ENCODE measurements at regions not wholly inside any gene's neighbourhood (a gene's known extent, or its start where the extent isn't known, plus 50 kb on each side); places are given as distances from the start of the nearest gene placed in this dataset.

DNA sequence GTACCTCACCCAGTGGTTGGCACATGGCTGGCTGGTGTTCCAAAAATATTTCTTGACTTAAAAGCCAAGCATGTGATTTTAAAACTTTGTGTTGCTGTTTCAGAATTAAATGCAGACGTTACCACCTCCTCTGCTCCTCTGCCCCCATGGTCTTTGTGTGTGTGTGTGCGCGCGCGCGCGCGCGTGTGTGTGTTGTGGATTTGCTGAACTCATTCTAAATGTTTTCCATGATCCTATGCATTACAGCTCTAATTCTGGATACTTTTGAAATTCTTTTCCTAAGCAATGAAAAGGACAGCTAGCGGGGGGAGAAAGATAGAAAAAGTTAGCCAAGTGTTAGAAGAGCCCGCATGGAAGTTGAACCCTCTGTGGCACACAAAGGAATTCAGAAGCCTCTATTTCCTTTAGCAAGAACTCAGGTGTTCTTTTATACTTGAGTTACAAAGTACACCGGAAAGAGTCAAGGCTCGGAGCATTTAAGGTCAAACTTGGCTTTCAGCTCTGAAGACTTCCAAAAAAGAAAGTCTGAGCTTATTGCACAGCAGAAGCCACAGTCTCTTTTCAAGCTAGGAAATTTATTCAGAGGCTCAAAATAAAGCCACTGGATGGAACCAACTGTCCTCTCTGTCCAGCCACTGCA is 350.5 kb upstream of the TBL1XR1 start:
- Mint-ChIP-seq H3K4me3 (ENCODE audit: unreplicated experiment) (no peak overlapping the region), H3K36me3 (ENCODE audit: insufficient read depth, unreplicated experiment) (no peaks in the 10 kb centered on the region), H3K9me3 (ENCODE audit: unreplicated experiment) (no peaks in the 10 kb centered on the region), H3K27me3 (ENCODE audit: insufficient read depth, unreplicated experiment) (no peaks in the 10 kb centered on the region), H3K4me1 (ENCODE audit: low read depth, unreplicated experiment) (no peaks in the 10 kb centered on the region), H3K27ac (ENCODE audit: unreplicated experiment) (no peak overlapping the region)
- DNase-seq = no peak
- intact Hi-C loops (cut with micrococcal nuclease; ENCODE audit: unreplicated experiment) = no loop called here
- Histone ChIP-seq H3K4me1 (no peaks in the 10 kb centered on the region), H3K27me3 (replicated peaks; ENCODE audit: control insufficient read depth, insufficient read depth, low read length) (no peaks in the 10 kb centered on the region), H3K4me3 (ENCODE audit: low read depth, low read length) (no peak overlapping the region), H3K36me3 (ENCODE audit: control insufficient read depth, insufficient read depth, low read length) (no peaks in the 10 kb centered on the region), H3K9me3 (no peaks in the 10 kb centered on the region)
- POLR2A ChIA-PET = no interaction called here
- no TSS peak for BruUV-seq (replicated peaks)
- CTCF ChIA-PET = no interaction called here
- TF ChIP-seq, protein P1, sequence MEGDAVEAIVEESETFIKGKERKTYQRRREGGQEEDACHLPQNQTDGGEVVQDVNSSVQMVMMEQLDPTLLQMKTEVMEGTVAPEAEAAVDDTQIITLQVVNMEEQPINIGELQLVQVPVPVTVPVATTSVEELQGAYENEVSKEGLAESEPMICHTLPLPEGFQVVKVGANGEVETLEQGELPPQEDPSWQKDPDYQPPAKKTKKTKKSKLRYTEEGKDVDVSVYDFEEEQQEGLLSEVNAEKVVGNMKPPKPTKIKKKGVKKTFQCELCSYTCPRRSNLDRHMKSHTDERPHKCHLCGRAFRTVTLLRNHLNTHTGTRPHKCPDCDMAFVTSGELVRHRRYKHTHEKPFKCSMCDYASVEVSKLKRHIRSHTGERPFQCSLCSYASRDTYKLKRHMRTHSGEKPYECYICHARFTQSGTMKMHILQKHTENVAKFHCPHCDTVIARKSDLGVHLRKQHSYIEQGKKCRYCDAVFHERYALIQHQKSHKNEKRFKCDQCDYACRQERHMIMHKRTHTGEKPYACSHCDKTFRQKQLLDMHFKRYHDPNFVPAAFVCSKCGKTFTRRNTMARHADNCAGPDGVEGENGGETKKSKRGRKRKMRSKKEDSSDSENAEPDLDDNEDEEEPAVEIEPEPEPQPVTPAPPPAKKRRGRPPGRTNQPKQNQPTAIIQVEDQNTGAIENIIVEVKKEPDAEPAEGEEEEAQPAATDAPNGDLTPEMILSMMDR (IDR thresholded peaks at IDR 0.05; ENCODE audit: insufficient read depth in 1 of 2, low read depth in 1 of 2, low read length in 1 of 2, severe bottlenecking in 1 of 2, unreplicated experiment in 1 of 2) = no peak

DNA sequence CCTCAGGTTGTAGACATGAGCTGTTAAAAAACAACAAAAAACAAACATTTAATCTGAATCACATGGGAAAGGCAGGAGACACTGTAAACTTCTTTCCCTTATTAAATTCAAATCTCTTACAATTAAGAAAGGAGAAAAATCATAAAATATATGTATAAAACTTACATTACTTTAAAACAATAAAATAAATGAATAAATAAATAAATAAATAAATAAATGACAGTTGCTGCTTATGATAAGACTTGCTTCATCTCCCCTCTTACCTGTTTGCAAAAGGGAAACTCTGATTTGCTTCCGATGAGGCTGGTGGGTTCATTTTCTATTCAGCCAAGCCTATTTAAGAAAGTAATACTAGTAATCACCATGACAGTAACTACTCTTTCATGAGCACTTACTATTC is 353.4 kb upstream of the TBL1XR1 start:
- Histone ChIP-seq H3K4me1 (no peaks in the 10 kb centered on the region), H3K4me3 (ENCODE audit: low read depth, low read length) (no peak overlapping the region), H3K36me3 (ENCODE audit: control insufficient read depth, insufficient read depth, low read length) (no peaks in the 10 kb centered on the region), H3K9me3 (no peaks in the 10 kb centered on the region; the same call in 1 of the 2 replicates), H3K27me3 (replicated peaks; ENCODE audit: control insufficient read depth, insufficient read depth, low read length) (no peaks in the 10 kb centered on the region)
- Mint-ChIP-seq H3K9me3 (ENCODE audit: unreplicated experiment) (no peaks in the 10 kb centered on the region), H3K4me3 (ENCODE audit: unreplicated experiment) (no peak overlapping the region), H3K36me3 (ENCODE audit: insufficient read depth, unreplicated experiment) (no peaks in the 10 kb centered on the region), H3K4me1 (ENCODE audit: low read depth, unreplicated experiment) (no peaks in the 10 kb centered on the region), H3K27ac (ENCODE audit: unreplicated experiment) (no peak overlapping the region), H3K27me3 (ENCODE audit: insufficient read depth, unreplicated experiment) (no peaks in the 10 kb centered on the region)
- CTCF ChIA-PET = no interaction called here
- intact Hi-C loops (cut with micrococcal nuclease; ENCODE audit: unreplicated experiment) = no loop called here
- TF ChIP-seq, protein P1 (IDR thresholded peaks at IDR 0.05; ENCODE audit: insufficient read depth in 1 of 2, low read depth in 1 of 2, low read length in 1 of 2, severe bottlenecking in 1 of 2, unreplicated experiment in 1 of 2) = no peak
- DNase-seq = no peak
- POLR2A ChIA-PET = no interaction called here
- no TSS peak for BruUV-seq (replicated peaks)

DNA sequence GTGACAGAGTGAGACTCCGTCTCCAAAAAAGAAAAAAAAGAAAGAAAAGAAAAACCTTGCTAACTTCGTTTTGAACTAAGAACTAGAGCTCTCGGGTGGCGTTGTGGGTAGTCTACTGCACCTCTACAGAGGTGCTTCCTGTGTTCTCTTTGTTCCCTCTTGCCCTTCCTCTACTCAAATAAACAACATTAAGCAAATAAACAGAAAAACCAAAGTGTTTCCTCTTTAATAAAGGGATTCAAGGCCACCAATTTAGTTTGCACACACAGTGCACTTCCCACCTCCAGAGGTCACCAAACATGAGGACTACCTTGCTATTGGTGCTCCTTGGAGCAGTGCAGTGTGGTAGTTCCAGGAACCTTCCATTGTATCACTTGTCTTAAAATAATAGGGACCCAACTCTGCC is 354.2 kb upstream of the TBL1XR1 start:
- Mint-ChIP-seq H3K27me3 (ENCODE audit: insufficient read depth, unreplicated experiment) (no peaks in the 10 kb centered on the region), H3K27ac (ENCODE audit: unreplicated experiment) (no peak overlapping the region), H3K36me3 (ENCODE audit: insufficient read depth, unreplicated experiment) (no peaks in the 10 kb centered on the region), H3K9me3 (ENCODE audit: unreplicated experiment) (no peaks in the 10 kb centered on the region), H3K4me1 (ENCODE audit: low read depth, unreplicated experiment) (no peaks in the 10 kb centered on the region), H3K4me3 (ENCODE audit: unreplicated experiment) (no peak overlapping the region)
- CTCF ChIA-PET = no interaction called here
- Histone ChIP-seq H3K4me1 (no peaks in the 10 kb centered on the region), H3K27me3 (replicated peaks; ENCODE audit: control insufficient read depth, insufficient read depth, low read length) (no peaks in the 10 kb centered on the region), H3K9me3 (no peaks in the 10 kb centered on the region; the same call in 1 of the 2 replicates), H3K36me3 (ENCODE audit: control insufficient read depth, insufficient read depth, low read length) (no peaks in the 10 kb centered on the region), H3K4me3 (ENCODE audit: low read depth, low read length) (no peak overlapping the region)
- intact Hi-C loops (cut with micrococcal nuclease; ENCODE audit: unreplicated experiment) = no loop called here
- TF ChIP-seq, protein P1 (IDR thresholded peaks at IDR 0.05; ENCODE audit: insufficient read depth in 1 of 2, low read depth in 1 of 2, low read length in 1 of 2, severe bottlenecking in 1 of 2, unreplicated experiment in 1 of 2) = no peak
- no TSS peak for BruUV-seq (replicated peaks)
- POLR2A ChIA-PET = no interaction called here
- peak in 1 of 2 experiments; percentile 3 for DNase-seq

Data from Caco-2 (cell line).